H1 (cell line): ENCODE measurements at regions not wholly inside any gene's neighbourhood (a gene's known extent, or its start where the extent isn't known, plus 50 kb on each side); places are given as distances from the start of the nearest gene placed in this dataset.

Source experiments
- CTCF ChIA-PET: fragments of 300-600 bp; sonication (Branson Sonifier 250); formaldehyde crosslinking; loops from one replicate; lab custom pipeline; 2021; ENCODE audit not compliant: partially characterized antibody; lab: Charles Lee
- POLR2A ChIA-PET: fragments of 300-600 bp; sonication (Branson Sonifier 250); formaldehyde crosslinking; loops from one replicate; lab custom pipeline; 2021; ENCODE audit warnings: inconsistent platforms; ENCODE audit not compliant: partially characterized antibody; lab: Charles Lee
- DNase-seq, 2 experiments: peaks; one replicate each; pipeline versions ENCODE4 v3.0.0 to v3.0.0-alpha.2; 2010 to 2022; ENCODE audit warnings: low spot score in 2 of 2, low read depth in 1 of 2, mixed read lengths in 1 of 2
- FAIRE-seq: peaks from 2 replicates; lab custom pipeline; 2011; peaks lifted over from hg19 to GRCh38; lab: Jason Lieb, UNC
- H2AFZ ChIP-seq: 2 replicates; pipeline ENCODE4 v1.8.1; 2012; ENCODE audit warnings: low read length, inconsistent platforms
- H2AK5ac ChIP-seq: 2 replicates; pipeline ENCODE4 v1.6.1; 2013; ENCODE audit warnings: low read depth, low read length
- H2BK120ac ChIP-seq: replicated peaks from 2 replicates; pipeline ENCODE3; 2013; ENCODE audit warnings: low read depth, low read length, inconsistent platforms
- H2BK12ac ChIP-seq: 2 replicates; pipeline ENCODE4 v1.6.1; 2013; ENCODE audit warnings: low read depth, low read length
- H2BK15ac ChIP-seq: 2 replicates; pipeline ENCODE4 v1.6.1; 2013; ENCODE audit warnings: low read length
- H2BK20ac ChIP-seq: 2 replicates; pipeline ENCODE4 v1.6.1; 2013; ENCODE audit warnings: low read length
- H2BK5ac ChIP-seq: 2 replicates; pipeline ENCODE4 v1.6.1; 2013; ENCODE audit warnings: low read depth, low read length
- H3K14ac ChIP-seq: 2 replicates; pipeline ENCODE4 v1.6.1; 2013; ENCODE audit warnings: inconsistent platforms; ENCODE audit not compliant: insufficient read length
- H3K18ac ChIP-seq: 2 replicates; pipeline ENCODE4 v1.6.1; 2013; ENCODE audit warnings: low read length; ENCODE audit errors: extremely low read depth
- H3K23ac ChIP-seq: 2 replicates; pipeline ENCODE4 v1.6.1; 2013; ENCODE audit warnings: inconsistent platforms; ENCODE audit not compliant: insufficient read length
- H3K23me2 ChIP-seq: 2 replicates; pipeline ENCODE4 v1.6.1; 2013; ENCODE audit warnings: low read depth, low read length
- H3K27ac ChIP-seq: 2 replicates; pipeline ENCODE4 v1.6.1; 2011; ENCODE audit warnings: low read depth, low read length, inconsistent platforms
- H3K27me3 ChIP-seq, 4 experiments: replicated peaks in 1 of 4; 1 replicate in 1 of 4; 2 replicates in 3 of 4; pipeline versions ENCODE4 v1.6.1 to v1.8.1; 2011 to 2013; ENCODE audit warnings: low read length in 3 of 4, mild to moderate bottlenecking in 3 of 4, inconsistent platforms in 2 of 4, mixed read lengths in 2 of 4, moderate library complexity in 1 of 4; ENCODE audit not compliant: control insufficient read depth in 3 of 4, insufficient read depth in 3 of 4; ENCODE audit errors: extremely low read depth in 1 of 4
- H3K36me3 ChIP-seq, 4 experiments: 2 replicates each; pipeline versions ENCODE4 v1.6.1 to v1.8.1; 2011 to 2013; ENCODE audit warnings: mild to moderate bottlenecking in 4 of 4, low read length in 3 of 4, moderate library complexity in 2 of 4, control low read depth in 1 of 4, inconsistent platforms in 1 of 4; ENCODE audit not compliant: insufficient read depth in 4 of 4, control insufficient read depth in 2 of 4
- H3K4ac ChIP-seq: replicated peaks from 2 replicates; pipeline ENCODE3; 2013; ENCODE audit warnings: low read length, low read depth, mixed read lengths, inconsistent platforms; ENCODE audit not compliant: insufficient read length
- H3K4me1 ChIP-seq, 4 experiments: replicated peaks in 1 of 4; 1 replicate in 1 of 4; 2 replicates in 3 of 4; pipeline versions ENCODE4 v1.6.1 to v1.8.1; 2011 to 2013; ENCODE audit warnings: low read length in 3 of 4, inconsistent platforms in 2 of 4, mixed read lengths in 1 of 4; ENCODE audit not compliant: insufficient read depth in 4 of 4, control insufficient read depth in 3 of 4
- H3K4me2 ChIP-seq, 2 experiments: 2 replicates each; pipeline versions ENCODE4 v1.6.1 to v1.8.1; 2011 to 2013; ENCODE audit warnings: low read depth in 2 of 2, low read length in 2 of 2, control low read depth in 1 of 2, inconsistent platforms in 1 of 2, mild to moderate bottlenecking in 1 of 2; ENCODE audit not compliant: insufficient read depth in 1 of 2
- H3K4me3 ChIP-seq, 4 experiments: fragments of 200-600, 300-600 bp in 1 of 4; sonication (generic), shearing (Covaris generic), sonication (Bioruptor Twin) in 1 of 4; 2 replicates each; pipeline versions ENCODE4 v1.5.1 to v1.8.1; 2011 to 2016; ENCODE audit warnings: low read length in 4 of 4, low read depth in 3 of 4, control low read depth in 2 of 4, inconsistent platforms in 2 of 4, mild to moderate bottlenecking in 2 of 4, mixed read lengths in 1 of 4, moderate library complexity in 1 of 4; ENCODE audit not compliant: insufficient read depth in 2 of 4; ENCODE audit errors: extremely low read depth in 1 of 4
- H3K56ac ChIP-seq: replicated peaks from 2 replicates; pipeline ENCODE3; 2013; ENCODE audit warnings: low read depth, mild to moderate bottlenecking, mixed read lengths, low read length, inconsistent platforms; ENCODE audit not compliant: insufficient read length
- H3K79me1 ChIP-seq: 2 replicates; pipeline ENCODE4 v1.6.1; 2013; ENCODE audit warnings: low read depth, low read length, control low read depth
- H3K79me2 ChIP-seq, 2 experiments: 2 replicates each; pipeline versions ENCODE4 v1.6.1 to v1.8.1; 2012 to 2013; ENCODE audit warnings: low read length in 2 of 2, mild to moderate bottlenecking in 2 of 2, inconsistent platforms in 1 of 2; ENCODE audit not compliant: insufficient read depth in 2 of 2, control insufficient read depth in 1 of 2
- H3K9ac ChIP-seq, 4 experiments: replicated peaks in 1 of 4; 1 replicate in 1 of 4; 2 replicates in 3 of 4; pipeline versions ENCODE4 v1.6.1 to v1.8.1; 2011 to 2013; ENCODE audit warnings: low read depth in 3 of 4, low read length in 3 of 4, control low read depth in 2 of 4, mild to moderate bottlenecking in 2 of 4, moderate library complexity in 2 of 4, inconsistent platforms in 1 of 4; ENCODE audit errors: extremely low read depth in 1 of 4
- H3K9me3 ChIP-seq, 2 experiments: 2 replicates each; pipeline versions ENCODE4 v1.6.1 to v1.8.1; 2012 to 2013; ENCODE audit warnings: mild to moderate bottlenecking in 2 of 2, moderate library complexity in 2 of 2, control low read depth in 1 of 2, inconsistent platforms in 1 of 2, low read depth in 1 of 2, low read length in 1 of 2, mixed read lengths in 1 of 2; ENCODE audit not compliant: insufficient read depth in 2 of 2
- H4K20me1 ChIP-seq, 2 experiments: replicated peaks in 1 of 2; 2 replicates each; pipeline versions ENCODE3 to v1.8.1; 2011 to 2013; ENCODE audit warnings: inconsistent platforms in 2 of 2, low read length in 2 of 2, mild to moderate bottlenecking in 1 of 2; ENCODE audit not compliant: insufficient read depth in 2 of 2, control insufficient read depth in 1 of 2
- H4K5ac ChIP-seq: 2 replicates; pipeline ENCODE4 v1.6.1; 2013; ENCODE audit warnings: low read length, low read depth, mixed read lengths, inconsistent platforms; ENCODE audit not compliant: insufficient read length
- H4K8ac ChIP-seq: 2 replicates; pipeline ENCODE4 v1.8.0; 2013; ENCODE audit warnings: mild to moderate bottlenecking, moderate library complexity, low read length, inconsistent platforms; ENCODE audit not compliant: insufficient read depth; ENCODE audit errors: extremely low read depth
- H4K91ac ChIP-seq: replicated peaks from 2 replicates; pipeline ENCODE3; 2013; ENCODE audit warnings: low read length, mixed read lengths, inconsistent platforms; ENCODE audit not compliant: insufficient read length
- BRCA1 ChIP-seq: IDR thresholded peaks from 2 replicates; pipeline ENCODE4 v1.6.1; 2012; ENCODE audit warnings: low read depth, low read length, improper control_type of control experiment
- CEBPB ChIP-seq: IDR thresholded peaks from 2 replicates; pipeline ENCODE4 v1.6.1; 2012; ENCODE audit warnings: low read depth, low read length
- GABPA ChIP-seq: IDR thresholded peaks from 2 replicates; pipeline ENCODE4 v1.6.1; 2011; ENCODE audit warnings: mild to moderate bottlenecking, low read length, moderate library complexity, borderline replicate concordance; ENCODE audit not compliant: insufficient read depth
- RAD21 ChIP-seq, 2 experiments: IDR thresholded peaks in 1 of 2; conservative IDR thresholded peaks in 1 of 2; 2 replicates each; pipeline ENCODE4 v1.6.1; 2011; ENCODE audit warnings: low read depth in 2 of 2, low read length in 2 of 2, improper control_type of control experiment in 1 of 2, inconsistent platforms in 1 of 2, mild to moderate bottlenecking in 1 of 2, moderate library complexity in 1 of 2
- WGBS, 2 experiments: shearing (Covaris generic) in 1 of 2; methylation state at CpG; one replicate each; pipeline versions ENCODE4 v1.1.6 to v1.1.7; 2013 to 2015; ENCODE audit warnings: low lambda C conversion rate in 2 of 2, mixed read lengths in 2 of 2, inconsistent platforms in 1 of 2, low coverage in 1 of 2, missing lambda C conversion rate in 1 of 2; ENCODE audit not compliant: insufficient replicate concordance in 2 of 2, insufficient coverage in 1 of 2, insufficient read length in 1 of 2; ENCODE audit errors: extremely low coverage in 1 of 2, missing lambda C conversion rate in 1 of 2; 5-methylcytosine and 5-hydroxymethylcytosine counted together
- TF ChIP-seq, protein P1 (sequence below), 3 experiments: IDR thresholded peaks; 1 replicate in 2 of 3; 2 replicates in 1 of 3; pipeline versions ENCODE4 v1.5.1 to v1.6.1; 2011; ENCODE audit warnings: low read length in 3 of 3, mild to moderate bottlenecking in 3 of 3, inconsistent platforms in 2 of 3, low read depth in 1 of 3, moderate library complexity in 1 of 3; ENCODE audit not compliant: insufficient read depth in 1 of 3; ENCODE audit errors: control extremely low read depth in 1 of 3

DNA sequence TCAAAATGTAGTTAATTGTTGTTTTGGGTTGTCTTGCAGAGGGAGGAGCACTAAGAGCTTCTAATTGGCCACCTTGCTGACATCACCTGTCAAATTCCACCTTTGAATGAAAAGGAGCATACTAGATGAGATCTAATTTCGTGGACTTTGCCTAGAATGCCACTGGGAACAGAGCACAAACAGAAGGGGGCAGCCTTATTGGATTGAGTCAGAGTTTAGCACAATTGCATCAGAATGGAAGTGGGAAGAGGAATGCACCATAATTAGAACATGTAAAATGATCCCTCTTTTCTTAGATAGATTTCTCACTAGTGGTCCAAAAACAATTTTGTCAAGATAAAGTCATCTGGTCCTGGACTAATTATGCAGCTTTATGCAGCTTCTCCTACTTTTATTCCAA lies 1552.2 kb downstream of the PCDH9 start:
- no peak overlapping the region for H4K91ac ChIP-seq
- no peak overlapping the region for H3K14ac ChIP-seq
- no peak for FAIRE-seq
- no peak overlapping the region for H3K56ac ChIP-seq
- H2BK15ac ChIP-seq, result no peak overlapping the region
- 79% methylated on average over 1 of the region's 1 CpG; no CpG with 5 or more reads in 1 of the 2 experiments for WGBS, 2 experiments
- no peak overlapping the region for H2BK20ac ChIP-seq
- H4K5ac ChIP-seq, result no peak overlapping the region
- H3K4ac ChIP-seq, result no peak overlapping the region
- H4K20me1 ChIP-seq, result no peaks in the 10 kb centered on the region
- TF ChIP-seq BRCA1 (no peak), RAD21 (IDR thresholded peaks at IDR 0.05 in 1 of 2, conservative IDR thresholded peaks at IDR 0.05 in 1 of 2; ENCODE audit: low read depth in 2 of 2, low read length in 2 of 2) (0 out of 4 replicates have a peak, but pooled peaks of 1 of the 2 experiments have one; percentile 2), CEBPB (peak; percentile 89), GABPA (no peak)
- TF ChIP-seq, protein P1, sequence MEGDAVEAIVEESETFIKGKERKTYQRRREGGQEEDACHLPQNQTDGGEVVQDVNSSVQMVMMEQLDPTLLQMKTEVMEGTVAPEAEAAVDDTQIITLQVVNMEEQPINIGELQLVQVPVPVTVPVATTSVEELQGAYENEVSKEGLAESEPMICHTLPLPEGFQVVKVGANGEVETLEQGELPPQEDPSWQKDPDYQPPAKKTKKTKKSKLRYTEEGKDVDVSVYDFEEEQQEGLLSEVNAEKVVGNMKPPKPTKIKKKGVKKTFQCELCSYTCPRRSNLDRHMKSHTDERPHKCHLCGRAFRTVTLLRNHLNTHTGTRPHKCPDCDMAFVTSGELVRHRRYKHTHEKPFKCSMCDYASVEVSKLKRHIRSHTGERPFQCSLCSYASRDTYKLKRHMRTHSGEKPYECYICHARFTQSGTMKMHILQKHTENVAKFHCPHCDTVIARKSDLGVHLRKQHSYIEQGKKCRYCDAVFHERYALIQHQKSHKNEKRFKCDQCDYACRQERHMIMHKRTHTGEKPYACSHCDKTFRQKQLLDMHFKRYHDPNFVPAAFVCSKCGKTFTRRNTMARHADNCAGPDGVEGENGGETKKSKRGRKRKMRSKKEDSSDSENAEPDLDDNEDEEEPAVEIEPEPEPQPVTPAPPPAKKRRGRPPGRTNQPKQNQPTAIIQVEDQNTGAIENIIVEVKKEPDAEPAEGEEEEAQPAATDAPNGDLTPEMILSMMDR (IDR thresholded peaks at IDR 0.05; ENCODE audit: control extremely low read depth in 1 of 3, insufficient read depth in 1 of 3, low read depth in 1 of 3, low read length in 3 of 3), result peak in 1 of 3 experiments; percentile 16; a peak in 1 of 4 replicates
- TF ChIP-seq, all 59 proteins: peak for 3
- no peaks in the 10 kb centered on the region for H3K36me3 ChIP-seq
- H3K4me3 ChIP-seq, result no peak overlapping the region
- H3K27me3 ChIP-seq, result no peaks in the 10 kb centered on the region
- H2BK5ac ChIP-seq, result no peak overlapping the region
- no peaks in the 10 kb centered on the region for H3K79me2 ChIP-seq
- H3K9ac ChIP-seq, result no peak overlapping the region
- no peak overlapping the region for H4K8ac ChIP-seq
- H3K27ac ChIP-seq, result no peak overlapping the region
- no peaks in the 10 kb centered on the region for H3K23me2 ChIP-seq
- DNase-seq, result no peak
- H2AFZ ChIP-seq, result peak overlapping the region; percentile 48; the same call in 1 of the 2 replicates
- H3K4me1 ChIP-seq, result no peaks in the 10 kb centered on the region; a peak in 2 of 7 replicates
- H3K4me2 ChIP-seq, result no peak overlapping the region
- H2BK120ac ChIP-seq, result no peak overlapping the region
- ChIA-PET CTCF (interaction anchor here (0.6 to 2.8 kb wide), 5 partner anchors 13 to 558 kb away, joined by 3 to 13 read pairs (median 3); no protein-coding TSS in a partner anchor), POLR2A (no interaction called here)
- no peaks in the 10 kb centered on the region; a peak in 1 of 4 replicates for H3K9me3 ChIP-seq
- no peak overlapping the region for H2BK12ac ChIP-seq
- H3K79me1 ChIP-seq, result no peaks in the 10 kb centered on the region
- no peak overlapping the region for H3K23ac ChIP-seq
- no peak overlapping the region for H2AK5ac ChIP-seq
- H3K18ac ChIP-seq, result no peak overlapping the region; the same call in 1 of the 2 replicates
